A549 (cell line): ENCODE measurements at regions not wholly inside any gene's neighbourhood (a gene's known extent, or its start where the extent isn't known, plus 50 kb on each side); places are given as distances from the start of the nearest gene placed in this dataset.

Experiments
- ATAC-seq, 2 experiments: fragments of 200-7000 bp in 1 of 2; fragments of >200 bp in 1 of 2; cut with Nextera tagmentation in 1 of 2; cut with Tn5 transposase in 1 of 2; 3 replicates each; pipeline versions ENCODE4 v1.8.0 to v1.9.1; 2018 to 2020; ENCODE audit warnings: mild to moderate bottlenecking in 1 of 2, moderate library complexity in 1 of 2
- CTCF ChIA-PET: fragments of 300-600 bp; sonication (Branson Sonifier 250); formaldehyde crosslinking; extraction: SDS; loops from one replicate; lab custom pipeline; 2021; ENCODE audit warnings: antibody characterized with exemption, inconsistent platforms; lab: Yijun Ruan, JAX
- POLR2A ChIA-PET: fragments of 350-600 bp; formaldehyde crosslinking; extraction: SDS; loops from one replicate; lab custom pipeline; 2021; ENCODE audit warnings: antibody characterized with exemption, inconsistent platforms; lab: Yijun Ruan, JAX
- DNase-seq, 2 experiments: peaks; one replicate each; pipeline versions ENCODE4 v3.0.0 to v3.0.0-alpha.2; 2011 to 2016; ENCODE audit warnings: low read depth in 1 of 2, low spot score in 1 of 2
- FAIRE-seq: peaks from 2 replicates; lab custom pipeline; 2011; peaks lifted over from hg19 to GRCh38; lab: Jason Lieb, UNC
- H3K27ac ChIP-seq, 2 experiments: fragments of >200 bp; sonication (Bioruptor Twin); formaldehyde crosslinking; 3 replicates each; pipeline ENCODE4 v1.5.1; 2016 to 2017
- H3K4me1 ChIP-seq: fragments of >200 bp; sonication (Bioruptor Twin); formaldehyde crosslinking; 3 replicates; pipeline ENCODE4 v1.6.1; 2016
- H3K4me2 ChIP-seq: fragments of >200 bp; sonication (Bioruptor Twin); formaldehyde crosslinking; 3 replicates; pipeline ENCODE4 v1.6.1; 2016
- H3K4me3 ChIP-seq: fragments of >200 bp; sonication (Bioruptor Twin); formaldehyde crosslinking; 3 replicates; pipeline ENCODE4 v1.5.1; 2016
- H3K9me3 ChIP-seq: fragments of >200 bp; sonication (Bioruptor Twin); formaldehyde crosslinking; 3 replicates; pipeline ENCODE4 v1.6.1; 2016
- BCL3 ChIP-seq: fragments of >200 bp; sonication (Bioruptor Twin); formaldehyde crosslinking; IDR thresholded peaks from 3 replicates; pipeline ENCODE4 v1.6.1; 2016
- CHD4 ChIP-seq: fragments of 200-600 bp; sonication (generic); IDR thresholded peaks from 2 replicates; pipeline ENCODE4 v1.6.1; 2016; ENCODE audit warnings: antibody characterized with exemption, mild to moderate bottlenecking, borderline replicate concordance
- EHF ChIP-seq: fragments of 250-450 bp; sonication (Bioruptor Pico); IDR thresholded peaks from 2 replicates; pipeline ENCODE4 v1.5.0; 2020; ENCODE audit warnings: mild to moderate bottlenecking
- EHMT2 ChIP-seq: fragments of 200-600 bp; sonication (generic); IDR thresholded peaks from 2 replicates; pipeline ENCODE4 v1.6.1; 2016; ENCODE audit warnings: antibody characterized with exemption, low read depth, mild to moderate bottlenecking, moderate library complexity
- EP300 ChIP-seq, 2 experiments: fragments of >200 bp; sonication (Bioruptor Twin); formaldehyde crosslinking; IDR thresholded peaks; 2 replicates in 1 of 2; 3 replicates in 1 of 2; pipeline ENCODE4 v1.6.1; 2016 to 2017
- FOSB ChIP-seq: fragments of 250-450 bp; sonication (Bioruptor Pico); IDR thresholded peaks from 2 replicates; pipeline ENCODE4 v1.5.0; 2020; ENCODE audit warnings: mild to moderate bottlenecking, moderate library complexity
- GATA3 ChIP-seq: IDR thresholded peaks from 2 replicates; pipeline ENCODE4 v1.6.1; 2012; ENCODE audit warnings: borderline replicate concordance
- HDAC2 ChIP-seq: fragments of 200-600 bp; sonication (generic); IDR thresholded peaks from 2 replicates; pipeline ENCODE4 v1.6.1; 2016
- HEYL ChIP-seq: fragments of 250-450 bp; sonication (Bioruptor Pico); IDR thresholded peaks from 2 replicates; pipeline ENCODE4 v1.8.0; 2021; ENCODE audit warnings: mild to moderate bottlenecking, moderate library complexity
- JUN ChIP-seq, 2 experiments: fragments of >200 bp; sonication (Bioruptor Twin); formaldehyde crosslinking; IDR thresholded peaks; 2 replicates in 1 of 2; 3 replicates in 1 of 2; pipeline ENCODE4 v1.6.1; 2016 to 2017
- MAFK ChIP-seq: fragments of 450-650 bp; IDR thresholded peaks from 2 replicates; pipeline ENCODE4 v1.6.1; 2014; ENCODE audit not compliant: partially characterized antibody
- MAZ ChIP-seq: fragments of 150-350 bp; IDR thresholded peaks from 2 replicates; pipeline ENCODE4 v1.6.1; 2014; ENCODE audit warnings: antibody characterized with exemption, low read depth, low read length, borderline replicate concordance
- MYC ChIP-seq: IDR thresholded peaks from 2 replicates; pipeline ENCODE4 v1.6.1; 2012; ENCODE audit warnings: mild to moderate bottlenecking, inconsistent platforms, low read length, improper control_type of control experiment, borderline replicate concordance
- NR3C1 ChIP-seq: fragments of >200 bp; sonication (Bioruptor Twin); formaldehyde crosslinking; IDR thresholded peaks from 3 replicates; pipeline ENCODE4 v1.6.1; 2017
- PBX3 ChIP-seq: IDR thresholded peaks from 2 replicates; pipeline ENCODE4 v1.6.1; 2012
- RARB ChIP-seq: fragments of 250-450 bp; sonication (Bioruptor Pico); IDR thresholded peaks from 2 replicates; pipeline ENCODE4 v1.8.0; 2021; ENCODE audit warnings: mild to moderate bottlenecking, moderate library complexity
- TFCP2L1 ChIP-seq: fragments of 250-450 bp; sonication (Bioruptor Pico); IDR thresholded peaks from 2 replicates; pipeline ENCODE4 v1.5.0; 2021; ENCODE audit warnings: mild to moderate bottlenecking
- USF2 ChIP-seq: fragments of 450-650 bp; IDR thresholded peaks from 2 replicates; pipeline ENCODE4 v1.6.1; 2014; ENCODE audit warnings: antibody characterized with exemption
- ZFP36 ChIP-seq: fragments of 450-650 bp; IDR thresholded peaks from 2 replicates; pipeline ENCODE4 v1.6.1; 2014; ENCODE audit warnings: borderline replicate concordance; ENCODE audit not compliant: partially characterized antibody
- ZNF302 ChIP-seq: fragments of 250-450 bp; sonication (Bioruptor Pico); IDR thresholded peaks from 2 replicates; pipeline ENCODE4 v1.9.0; 2021; ENCODE audit warnings: inconsistent platforms, mild to moderate bottlenecking, moderate library complexity
- whole genome bisulfite sequencing: methylation state at CpG from one replicate; pipeline ENCODE4 v1.1.6; 2017; ENCODE audit errors: missing lambda C conversion rate; 5-methylcytosine and 5-hydroxymethylcytosine counted together
- TF ChIP-seq, protein P1 (sequence below): fragments of 250-450 bp; sonication (Bioruptor Pico); IDR thresholded peaks from 2 replicates; pipeline ENCODE4 v1.5.0; 2020; ENCODE audit warnings: low read depth, mild to moderate bottlenecking, moderate library complexity
- TF ChIP-seq, protein P2 (sequence below): fragments of 250-450 bp; sonication (Bioruptor Pico); IDR thresholded peaks from 2 replicates; pipeline ENCODE4 v1.5.0; 2021; ENCODE audit warnings: mild to moderate bottlenecking, moderate library complexity, borderline replicate concordance
- TF ChIP-seq, protein P3 (sequence below): IDR thresholded peaks from 2 replicates; pipeline ENCODE4 v1.6.1; 2012

DNA sequence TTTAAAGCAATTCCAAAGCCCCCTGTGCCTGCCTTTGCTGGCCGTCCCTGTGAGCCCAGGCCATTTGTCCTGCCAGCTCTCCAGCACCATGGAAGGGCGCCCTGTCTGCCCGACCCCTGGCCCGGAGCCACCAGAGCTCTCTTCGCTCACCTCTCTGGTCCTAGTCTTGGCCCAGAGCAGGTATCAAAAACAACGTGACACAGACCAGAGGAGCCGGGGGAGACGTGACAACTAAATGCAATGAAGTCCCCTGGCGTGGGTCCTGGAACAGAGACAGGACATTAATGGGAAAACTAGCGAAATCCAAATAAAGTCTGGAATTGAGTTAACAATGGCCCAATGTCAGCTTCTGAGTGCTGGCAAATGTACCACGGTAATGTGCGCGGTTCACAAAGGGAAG, 83.2 kb upstream of the DIO3 start:
- Histone ChIP-seq H3K4me1 (peaks cover 66% of the 10 kb centered on the region), H3K27ac (peak overlapping the region; percentile 97 to 99), H3K4me2 (peak overlapping the region; percentile 88), H3K9me3 (peaks cover 12% of the 10 kb centered on the region), H3K4me3 (no peak overlapping the region; the same call in 2 of the 3 replicates)
- no peak for FAIRE-seq
- TF ChIP-seq ZFP36 (no peak), MAFK (no peak), MAZ (no peak), PBX3 (no peak), TFCP2L1 (CRISPR knock-in tag) (no peak)
- TF ChIP-seq, protein P1, sequence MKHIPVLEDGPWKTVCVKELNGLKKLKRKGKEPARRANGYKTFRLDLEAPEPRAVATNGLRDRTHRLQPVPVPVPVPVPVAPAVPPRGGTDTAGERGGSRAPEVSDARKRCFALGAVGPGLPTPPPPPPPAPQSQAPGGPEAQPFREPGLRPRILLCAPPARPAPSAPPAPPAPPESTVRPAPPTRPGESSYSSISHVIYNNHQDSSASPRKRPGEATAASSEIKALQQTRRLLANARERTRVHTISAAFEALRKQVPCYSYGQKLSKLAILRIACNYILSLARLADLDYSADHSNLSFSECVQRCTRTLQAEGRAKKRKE = no peak
- ChIA-PET CTCF (interaction anchor here (1.1 to 4.1 kb wide), 7 partner anchors 24 to 249 kb away, joined by 3 to 16 read pairs (median 5); no protein-coding TSS in a partner anchor), POLR2A (interaction anchor here (2.8 kb wide), 1 partner anchor 75 kb away, joined by 12 read pairs; no protein-coding TSS in a partner anchor)
- WGBS = 86% methylated on average over 13 of the region's 13 CpGs
- no peak for DNase-seq
- no peak for ATAC-seq

- CTCF ChIA-PET = interaction anchor here (1.1 to 4.1 kb wide), 4 partner anchors 25 to 244 kb away, joined by 3 to 16 read pairs (median 3); no protein-coding TSS in a partner anchor
- H3K9me3 ChIP-seq = peaks cover 19% of the 10 kb centered on the region
- FAIRE-seq = no peak
- no peak for DNase-seq
- TF ChIP-seq, protein P2, sequence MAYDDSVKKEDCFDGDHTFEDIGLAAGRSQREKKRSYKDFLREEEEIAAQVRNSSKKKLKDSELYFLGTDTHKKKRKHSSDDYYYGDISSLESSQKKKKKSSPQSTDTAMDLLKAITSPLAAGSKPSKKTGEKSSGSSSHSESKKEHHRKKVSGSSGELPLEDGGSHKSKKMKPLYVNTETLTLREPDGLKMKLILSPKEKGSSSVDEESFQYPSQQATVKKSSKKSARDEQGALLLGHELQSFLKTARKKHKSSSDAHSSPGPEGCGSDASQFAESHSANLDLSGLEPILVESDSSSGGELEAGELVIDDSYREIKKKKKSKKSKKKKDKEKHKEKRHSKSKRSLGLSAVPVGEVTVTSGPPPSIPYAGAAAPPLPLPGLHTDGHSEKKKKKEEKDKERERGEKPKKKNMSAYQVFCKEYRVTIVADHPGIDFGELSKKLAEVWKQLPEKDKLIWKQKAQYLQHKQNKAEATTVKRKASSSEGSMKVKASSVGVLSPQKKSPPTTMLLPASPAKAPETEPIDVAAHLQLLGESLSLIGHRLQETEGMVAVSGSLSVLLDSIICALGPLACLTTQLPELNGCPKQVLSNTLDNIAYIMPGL = no peak
- TF ChIP-seq MYC (no peak), USF2 (no peak), NR3C1 (no peak), ZNF302 (CRISPR knock-in tag) (no peak), RARB (no peak), GATA3 (no peak), HEYL (CRISPR knock-in tag) (no peak), EHMT2 (no peak), JUN (IDR thresholded peaks at IDR 0.05) (no peak), BCL3 (no peak), EP300 (IDR thresholded peaks at IDR 0.05) (no peak), CHD4 (no peak), HDAC2 (no peak), FOSB (CRISPR knock-in tag) (no peak), EHF (CRISPR knock-in tag) (no peak)
- TF ChIP-seq, protein P3, sequence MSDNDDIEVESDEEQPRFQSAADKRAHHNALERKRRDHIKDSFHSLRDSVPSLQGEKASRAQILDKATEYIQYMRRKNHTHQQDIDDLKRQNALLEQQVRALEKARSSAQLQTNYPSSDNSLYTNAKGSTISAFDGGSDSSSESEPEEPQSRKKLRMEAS = no peak
- H3K4me1 ChIP-seq = peaks cover 59% of the 10 kb centered on the region
- POLR2A ChIA-PET = no interaction called here
- 98% methylated on average over 8 of the region's 13 CpGs for WGBS
- H3K27ac ChIP-seq = peak overlapping the region; percentile 97 to 99
- no peak for ATAC-seq
- H3K4me2 ChIP-seq = peak overlapping the region; percentile 88
- no peak overlapping the region for H3K4me3 ChIP-seq
Observed at GRCh38 chr14:101478796-101479410, 82.4 kb upstream of the DIO3 start.
